Naive B cell (primary cell): ENCODE measurements at regions not wholly inside any gene's neighbourhood (a gene's known extent, or its start where the extent isn't known, plus 50 kb on each side); places are given as distances from the start of the nearest gene placed in this dataset.

Source experiments
- ATAC-seq, 2 donors: fragments of 150-1000 bp; cut with Tn5 transposase; 2 replicates each; pipeline ENCODE4 v1.10.0; 2021; ENCODE audit warnings: low read depth in 2 of 2, mild to moderate bottlenecking in 2 of 2, moderate library complexity in 2 of 2
- DNase-seq: peaks from one replicate; pipeline ENCODE4 v3.0.0; 2022
- H3K27ac Mint-ChIP-seq, 6 donors: one replicate each; pipeline ENCODE4 v1.8.0; 2020 to 2022; ENCODE audit warnings: mild to moderate bottlenecking in 6 of 6, mixed read lengths in 6 of 6, moderate library complexity in 5 of 6, inconsistent platforms in 2 of 6
- H3K27me3 Mint-ChIP-seq, 3 donors: one replicate each; pipeline ENCODE4 v1.8.0; 2021 to 2022; ENCODE audit warnings: mixed read lengths in 3 of 3, mild to moderate bottlenecking in 1 of 3
- H3K36me3 Mint-ChIP-seq, 2 donors: one replicate each; pipeline ENCODE4 v1.8.0; 2020 to 2022; ENCODE audit warnings: mixed read lengths in 2 of 2, inconsistent platforms in 1 of 2, mild to moderate bottlenecking in 1 of 2
- H3K4me1 Mint-ChIP-seq, 3 donors: one replicate each; pipeline ENCODE4 v1.8.0; 2020 to 2022; ENCODE audit warnings: mixed read lengths in 3 of 3, inconsistent platforms in 1 of 3, mild to moderate bottlenecking in 1 of 3, moderate library complexity in 1 of 3
- H3K4me3 Mint-ChIP-seq, 8 donors: one replicate each; pipeline ENCODE4 v1.8.0; 2020 to 2022; ENCODE audit warnings: mild to moderate bottlenecking in 8 of 8, mixed read lengths in 8 of 8, moderate library complexity in 8 of 8, inconsistent platforms in 2 of 8
- H3K9me3 Mint-ChIP-seq, 7 donors: one replicate each; pipeline ENCODE4 v1.8.0; 2020 to 2022; ENCODE audit warnings: mixed read lengths in 7 of 7, mild to moderate bottlenecking in 5 of 7, inconsistent platforms in 2 of 7, moderate library complexity in 1 of 7

GRCh38 chr2:173819852-173820251, 145.3 kb downstream of the SP3 start:
- Mint-ChIP-seq H3K4me1 (peaks cover 0 to 4% (median 0%) of the 10 kb centered on the region in 3 donors), H3K4me3 (no peak overlapping the region), H3K9me3 (peaks cover 0 to 4% (median 0%) of the 10 kb centered on the region in 7 donors), H3K36me3 (no peaks in the 10 kb centered on the region), H3K27me3 (peaks cover 24 to 39% (median 31%) of the 10 kb centered on the region in 3 donors), H3K27ac (no peak overlapping the region)
- ATAC-seq, result no peak
- DNase-seq, result no peak

GRCh38 chr2:173821451-173821850, 143.7 kb downstream of the SP3 start:
- Mint-ChIP-seq H3K4me1 (peaks cover 0 to 4% (median 0%) of the 10 kb centered on the region in 3 donors), H3K27ac (peak overlapping the region in 1 of 6 donors; percentile 19), H3K9me3 (peaks cover 0 to 1% (median 0%) of the 10 kb centered on the region in 7 donors), H3K27me3 (peaks cover 20 to 34% (median 34%) of the 10 kb centered on the region in 3 donors), H3K36me3 (no peaks in the 10 kb centered on the region), H3K4me3 (peak overlapping the region in 1 of 8 donors; percentile 80)
- ATAC-seq (no peak), DNase-seq (no peak)

GRCh38 chr2:173822889-173823542, 142.2 kb downstream of the SP3 start:
- ATAC-seq (no peak), DNase-seq (no peak)
- Mint-ChIP-seq H3K4me1 (peaks cover 0 to 4% (median 0%) of the 10 kb centered on the region in 3 donors), H3K9me3 (no peaks in the 10 kb centered on the region), H3K27ac (no peak overlapping the region), H3K27me3 (peaks cover 26 to 47% (median 43%) of the 10 kb centered on the region in 3 donors), H3K4me3 (no peak overlapping the region), H3K36me3 (no peaks in the 10 kb centered on the region)

- ATAC-seq (no peak), DNase-seq (no peak)
- peaks cover 0 to 4% (median 0%) of the 10 kb centered on the region in 3 donors for H3K4me1 Mint-ChIP-seq
- no peak overlapping the region for H3K27ac Mint-ChIP-seq
- H3K36me3 Mint-ChIP-seq, result no peaks in the 10 kb centered on the region
- no peak overlapping the region for H3K4me3 Mint-ChIP-seq
- H3K27me3 Mint-ChIP-seq, result peaks cover 31 to 51% (median 43%) of the 10 kb centered on the region in 3 donors
- H3K9me3 Mint-ChIP-seq, result no peaks in the 10 kb centered on the region
Observed at GRCh38 chr2:173823543-173823939, 141.6 kb downstream of the SP3 start.

- no peak for ATAC-seq
- Mint-ChIP-seq H3K9me3 (no peaks in the 10 kb centered on the region), H3K27ac (peak overlapping the region in 1 of 6 donors; percentile 70), H3K27me3 (peaks cover 15 to 32% (median 28%) of the 10 kb centered on the region in 3 donors), H3K36me3 (no peaks in the 10 kb centered on the region), H3K4me3 (no peak overlapping the region), H3K4me1 (no peaks in the 10 kb centered on the region)
- DNase-seq, result no peak
Observed at GRCh38 chr2:173828189-173829142, 136.7 kb downstream of the SP3 start.

GRCh38 chr2:173829727-173830126, 135.4 kb downstream of the SP3 start:
- H3K4me3 Mint-ChIP-seq, result no peak overlapping the region
- H3K27ac Mint-ChIP-seq, result no peak overlapping the region
- H3K4me1 Mint-ChIP-seq, result no peaks in the 10 kb centered on the region
- H3K9me3 Mint-ChIP-seq, result no peaks in the 10 kb centered on the region
- no peak for DNase-seq
- H3K36me3 Mint-ChIP-seq, result no peaks in the 10 kb centered on the region
- ATAC-seq, result no peak
- H3K27me3 Mint-ChIP-seq, result peaks cover 9 to 32% (median 24%) of the 10 kb centered on the region in 3 donors

GRCh38 chr2:173830170-173830569, 135.0 kb downstream of the SP3 start:
- DNase-seq, result no peak
- Mint-ChIP-seq H3K27me3 (peaks cover 9 to 32% (median 24%) of the 10 kb centered on the region in 3 donors), H3K36me3 (no peaks in the 10 kb centered on the region), H3K4me3 (no peak overlapping the region), H3K4me1 (no peaks in the 10 kb centered on the region), H3K9me3 (no peaks in the 10 kb centered on the region), H3K27ac (no peak overlapping the region)
- no peak for ATAC-seq

GRCh38 chr2:173831312-173832229, 133.6 kb downstream of the SP3 start:
- no peak overlapping the region for H3K27ac Mint-ChIP-seq
- no peaks in the 10 kb centered on the region for H3K9me3 Mint-ChIP-seq
- H3K4me3 Mint-ChIP-seq, result no peak overlapping the region
- no peaks in the 10 kb centered on the region for H3K36me3 Mint-ChIP-seq
- peaks cover 9 to 24% (median 21%) of the 10 kb centered on the region in 3 donors for H3K27me3 Mint-ChIP-seq
- ATAC-seq (no peak), DNase-seq (no peak)
- no peaks in the 10 kb centered on the region for H3K4me1 Mint-ChIP-seq

GRCh38 chr2:173834141-173834540, 131.0 kb downstream of the SP3 start:
- no peak for ATAC-seq
- H3K4me3 Mint-ChIP-seq, result no peak overlapping the region
- DNase-seq, result no peak
- H3K4me1 Mint-ChIP-seq, result no peaks in the 10 kb centered on the region
- no peak overlapping the region for H3K27ac Mint-ChIP-seq
- H3K9me3 Mint-ChIP-seq, result peaks cover 0 to 5% (median 0%) of the 10 kb centered on the region in 7 donors
- no peaks in the 10 kb centered on the region for H3K36me3 Mint-ChIP-seq
- peaks cover 0 to 9% (median 5%) of the 10 kb centered on the region in 3 donors for H3K27me3 Mint-ChIP-seq

- Mint-ChIP-seq H3K4me1 (no peaks in the 10 kb centered on the region), H3K27me3 (peaks cover 0 to 3% (median 0%) of the 10 kb centered on the region in 3 donors), H3K36me3 (no peaks in the 10 kb centered on the region), H3K9me3 (peaks cover 0 to 5% (median 0%) of the 10 kb centered on the region in 7 donors), H3K4me3 (no peak overlapping the region), H3K27ac (no peak overlapping the region)
- no peak for ATAC-seq
- no peak for DNase-seq
Observed at GRCh38 chr2:173835726-173836125, 129.4 kb downstream of the SP3 start.

- Mint-ChIP-seq H3K27me3 (peaks cover 11 to 21% (median 12%) of the 10 kb centered on the region in 3 donors), H3K9me3 (peaks cover 0 to 5% (median 0%) of the 10 kb centered on the region in 7 donors), H3K4me1 (no peaks in the 10 kb centered on the region)
Observed at GRCh38 chr2:173841110-173841509, 124.1 kb downstream of the SP3 start.

GRCh38 chr2:173843526-173843925, 121.6 kb downstream of the SP3 start:
- Mint-ChIP-seq H3K4me3 (no peak overlapping the region), H3K27ac (peak overlapping the region in 1 of 6 donors; percentile 3), H3K9me3 (peaks cover 0 to 11% (median 3%) of the 10 kb centered on the region in 7 donors), H3K27me3 (peaks cover 16 to 31% (median 20%) of the 10 kb centered on the region in 3 donors), H3K36me3 (no peaks in the 10 kb centered on the region), H3K4me1 (no peaks in the 10 kb centered on the region)
- ATAC-seq (no peak), DNase-seq (no peak)

More at GRCh38 chr2:173841110-173841509, 124.1 kb downstream of the SP3 start:
- H3K4me3 Mint-ChIP-seq, result no peak overlapping the region
- no peak for ATAC-seq
- DNase-seq, result no peak
- H3K36me3 Mint-ChIP-seq, result no peaks in the 10 kb centered on the region
- no peak overlapping the region for H3K27ac Mint-ChIP-seq
